K562 (cell line): ENCODE measurements at regions not wholly inside any gene's neighbourhood (a gene's known extent, or its start where the extent isn't known, plus 50 kb on each side); places are given as distances from the start of the nearest gene placed in this dataset.
A peak's percentile ranks its signal among the peaks of the same experiment; 100 is the strongest.

Experiments
- ATAC-seq: fragments of 200-7000 bp; cut with Tn5 transposase; 3 replicates; pipeline ENCODE4 v1.9.1; 2020; ENCODE audit warnings: moderate library complexity
- BruUV-seq: library from RNA; stranded (reverse); fragments of 400-500 nt; replicated peaks from 2 replicates; lab custom pipeline; 2021; lab: Mats Ljungman, UMichigan
- CTCF ChIA-PET: fragments of 300-600 bp; formaldehyde crosslinking; extraction: SDS; loops from one replicate; lab custom pipeline; 2021; ENCODE audit warnings: low intra/inter-chr PET ratio; lab: Yijun Ruan, JAX
- POLR2A ChIA-PET: fragments of 300-600, 350-650 bp; sonication (Branson Sonifier 250); formaldehyde crosslinking; extraction: SDS; loops from one replicate; lab custom pipeline; 2021; ENCODE audit warnings: antibody characterized with exemption, inconsistent platforms; lab: Yijun Ruan, JAX
- DNase-seq, 4 experiments: peaks; one replicate each; pipeline versions ENCODE4 v3.0.0 to v3.0.0-alpha.2; 2011 to 2018; ENCODE audit warnings: low spot score in 3 of 4, mixed read lengths in 3 of 4; ENCODE audit errors: extremely low read depth in 1 of 4
- FAIRE-seq: peaks from 2 replicates; lab custom pipeline; 2011; peaks lifted over from hg19 to GRCh38; lab: Jason Lieb, UNC
- H2AFZ ChIP-seq: 2 replicates; pipeline ENCODE4 v1.6.0; 2011; ENCODE audit warnings: low read depth, low read length, control low read depth, inconsistent platforms
- H3K27ac ChIP-seq: fragments of 200-600 bp; 3 replicates; pipeline ENCODE4 v1.8.0; 2011; ENCODE audit warnings: low read depth, mild to moderate bottlenecking, control low read depth, inconsistent platforms, low read length, moderate library complexity, mixed read lengths; ENCODE audit errors: extremely low read depth
- H3K27me3 ChIP-seq, 2 experiments: fragments of 300-600 bp in 1 of 2; 2 replicates in 1 of 2; 3 replicates in 1 of 2; pipeline versions ENCODE4 v1.6.0 to v1.8.0; 2011; ENCODE audit warnings: inconsistent platforms in 2 of 2, low read length in 2 of 2, mild to moderate bottlenecking in 1 of 2, mixed read lengths in 1 of 2, moderate library complexity in 1 of 2; ENCODE audit not compliant: control insufficient read depth in 2 of 2, insufficient read depth in 2 of 2
- H3K36me3 ChIP-seq: fragments of 300-600 bp; 3 replicates; pipeline ENCODE4 v1.8.0; 2011; ENCODE audit warnings: mild to moderate bottlenecking, low read length, inconsistent platforms; ENCODE audit not compliant: control insufficient read depth, insufficient read depth
- H3K4me1 ChIP-seq, 2 experiments: fragments of 200-600 bp in 1 of 2; replicated peaks in 1 of 2; 2 replicates in 1 of 2; 3 replicates in 1 of 2; pipeline versions ENCODE4 v1.5.1 to v1.8.0; 2011; ENCODE audit warnings: inconsistent platforms in 2 of 2, low read length in 2 of 2, mild to moderate bottlenecking in 1 of 2, mixed read lengths in 1 of 2, moderate library complexity in 1 of 2; ENCODE audit not compliant: control insufficient read depth in 2 of 2, insufficient read depth in 2 of 2
- H3K4me2 ChIP-seq: 2 replicates; pipeline ENCODE4 v1.6.1; 2011; ENCODE audit warnings: low read length, control low read depth, inconsistent platforms, mixed read lengths; ENCODE audit not compliant: insufficient read depth
- H3K4me3 ChIP-seq: fragments of 200-600 bp; sonication (generic), shearing (Covaris generic); 2 replicates; pipeline ENCODE4 v1.5.1; 2016; ENCODE audit warnings: control low read depth, inconsistent platforms
- H3K79me2 ChIP-seq: fragments of 200-600 bp; 3 replicates; pipeline ENCODE4 v1.8.0; 2011; ENCODE audit warnings: low read length, inconsistent platforms; ENCODE audit not compliant: control insufficient read depth, insufficient read depth
- H3K9ac ChIP-seq, 2 experiments: 2 replicates each; pipeline versions ENCODE4 v1.6.0 to v1.6.1; 2011; ENCODE audit warnings: low read depth in 2 of 2, low read length in 2 of 2, control low read depth in 1 of 2, inconsistent platforms in 1 of 2, mild to moderate bottlenecking in 1 of 2, mixed read lengths in 1 of 2; ENCODE audit not compliant: insufficient read depth in 1 of 2
- H3K9me1 ChIP-seq: one replicate; pipeline ENCODE4 v1.6.0; 2011; ENCODE audit warnings: inconsistent platforms, mild to moderate bottlenecking, low read length, moderate library complexity; ENCODE audit not compliant: control insufficient read depth, insufficient read depth
- H3K9me3 ChIP-seq: replicated peaks from 2 replicates; pipeline ENCODE4 v1.5.1; 2011; ENCODE audit warnings: low read depth, low read length, inconsistent platforms; ENCODE audit not compliant: control insufficient read depth, insufficient read depth
- H4K20me1 ChIP-seq: replicated peaks from 2 replicates; pipeline ENCODE4 v1.6.1; 2011; ENCODE audit warnings: low read length, inconsistent platforms, mixed read lengths; ENCODE audit not compliant: control insufficient read depth, insufficient read depth
- BRF1 ChIP-seq: IDR thresholded peaks from 3 replicates; pipeline ENCODE4 v1.6.1; 2011; ENCODE audit warnings: borderline replicate concordance, mild to moderate bottlenecking; ENCODE audit not compliant: insufficient read length; ENCODE audit errors: extremely low read depth
- NFIX ChIP-seq: fragments of 250-450 bp; sonication (Bioruptor Pico); IDR thresholded peaks from 2 replicates; pipeline ENCODE4 v1.4.0; 2020; ENCODE audit warnings: low read depth, mild to moderate bottlenecking, moderate library complexity
- RBM25 ChIP-seq: fragments of 200-400 bp; formaldehyde crosslinking; IDR thresholded peaks from 2 replicates; pipeline ENCODE4 v1.6.1; 2018; ENCODE audit warnings: low read length, low read depth, moderate library complexity; ENCODE audit not compliant: severe bottlenecking
- TFAM ChIP-seq: fragments of 250-450 bp; sonication (Bioruptor Pico); conservative IDR thresholded peaks from 2 replicates; pipeline ENCODE4 v1.5.0; 2021; ENCODE audit warnings: mild to moderate bottlenecking, moderate library complexity
- WGBS: fragments of 100-300 bp; shearing (Covaris generic); methylation state at CpG from one replicate; pipeline ENCODE4 v1.1.6; 2016; ENCODE audit warnings: low coverage, mixed read lengths; ENCODE audit not compliant: insufficient coverage; ENCODE audit errors: missing lambda C conversion rate; 5-methylcytosine and 5-hydroxymethylcytosine counted together
- in situ Hi-C: fragments of 300-500 bp; cut with MboI; formaldehyde crosslinking; loops from 4 replicates; pipeline ENCODE4 v1.15.0; 2018; ENCODE audit warnings: inconsistent platforms, mixed read lengths
- intact Hi-C: fragments of 100-400 bp; cut with micrococcal nuclease; formaldehyde crosslinking; loops from 2 replicates; pipeline ENCODE4 v1.14.2; 2022

- BruUV-seq, result no TSS peak
- in situ Hi-C loops (no loop called here), intact Hi-C loops (no loop called here)
- 0% methylated on average over 3 of the region's 3 CpGs for WGBS
- DNase-seq (no peak), FAIRE-seq (no peak), ATAC-seq (no peak)
- H3K36me3 ChIP-seq, result no peaks in the 10 kb centered on the region
- no peak overlapping the region for H2AFZ ChIP-seq
- no peaks in the 10 kb centered on the region for H4K20me1 ChIP-seq
- no peaks in the 10 kb centered on the region for H3K79me2 ChIP-seq
- no peaks in the 10 kb centered on the region for H3K4me1 ChIP-seq
- ChIA-PET CTCF (no interaction called here), POLR2A (no interaction called here)
- no peak overlapping the region for H3K9ac ChIP-seq
- H3K4me2 ChIP-seq, result no peak overlapping the region
- no peak overlapping the region for H3K4me3 ChIP-seq
- no peaks in the 10 kb centered on the region for H3K9me1 ChIP-seq
- H3K9me3 ChIP-seq, result no peaks in the 10 kb centered on the region
- no peak for TF ChIP-seq BRF1
- no peak for TF ChIP-seq TFAM (CRISPR knock-in tag)
- no peak overlapping the region for H3K27ac ChIP-seq
- H3K27me3 ChIP-seq, result no peaks in the 10 kb centered on the region; a peak in 1 of 5 replicates
Measured at GRCh38 chr11:93606721-93607120, 54.8 kb upstream of the CEP295 start.

GRCh38 chr11:93606314-93606713 lies 55.2 kb upstream of the CEP295 start:
- BruUV-seq, result no TSS peak
- TF ChIP-seq NFIX (no peak), RBM25 (peak; percentile 64)
- TF ChIP-seq, all 486 proteins: peak for 1
- Histone ChIP-seq H3K4me3 (no peak overlapping the region), H2AFZ (no peak overlapping the region), H3K9me1 (no peaks in the 10 kb centered on the region), H3K27ac (no peak overlapping the region), H3K79me2 (no peaks in the 10 kb centered on the region), H3K4me1 (no peaks in the 10 kb centered on the region), H3K36me3 (no peaks in the 10 kb centered on the region), H3K4me2 (no peak overlapping the region), H3K27me3 (no peaks in the 10 kb centered on the region; a peak in 1 of 5 replicates), H4K20me1 (no peaks in the 10 kb centered on the region), H3K9me3 (no peaks in the 10 kb centered on the region), H3K9ac (no peak overlapping the region)
- intact Hi-C loops, result no loop called here
- CTCF ChIA-PET, result no interaction called here
- in situ Hi-C loops, result no loop called here
- WGBS, result 5% methylated on average over 2 of the region's 2 CpGs
- no peak for FAIRE-seq
- DNase-seq, result no peak
- POLR2A ChIA-PET, result interaction anchor here (0.7 kb wide), 1 partner anchor 32 kb away, joined by 3 read pairs; no protein-coding TSS in a partner anchor
- ATAC-seq, result no peak
